RKO (cell line): ENCODE measurements at regions not wholly inside any gene's neighbourhood (a gene's known extent, or its start where the extent isn't known, plus 50 kb on each side); places are given as distances from the start of the nearest gene placed in this dataset.

Experiments used
- DNase-seq: peaks from one replicate; pipeline ENCODE4 v3.0.0-alpha.2; 2016; ENCODE audit warnings: low spot score

DNA sequence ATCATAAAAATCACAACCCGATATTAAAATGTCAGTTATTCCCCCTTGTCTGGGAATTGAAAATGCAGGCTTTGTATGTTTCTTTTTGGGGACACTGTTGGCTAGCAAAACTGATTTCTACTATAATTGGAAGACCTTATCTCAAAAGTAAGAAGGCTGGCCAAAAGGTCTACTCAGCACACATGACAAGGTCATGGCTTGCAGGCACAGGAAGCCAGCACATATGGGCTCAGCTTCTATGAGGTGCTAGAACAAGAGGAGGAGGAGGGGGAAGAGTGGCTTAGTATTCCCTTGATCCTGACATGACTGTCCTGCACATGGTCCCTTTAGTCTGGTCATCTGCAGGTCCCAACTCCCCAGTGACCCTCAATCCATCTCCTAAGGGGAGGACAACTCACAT lies 681.2 kb downstream of the SQOR start:
- DNase-seq, result no peak

DNA sequence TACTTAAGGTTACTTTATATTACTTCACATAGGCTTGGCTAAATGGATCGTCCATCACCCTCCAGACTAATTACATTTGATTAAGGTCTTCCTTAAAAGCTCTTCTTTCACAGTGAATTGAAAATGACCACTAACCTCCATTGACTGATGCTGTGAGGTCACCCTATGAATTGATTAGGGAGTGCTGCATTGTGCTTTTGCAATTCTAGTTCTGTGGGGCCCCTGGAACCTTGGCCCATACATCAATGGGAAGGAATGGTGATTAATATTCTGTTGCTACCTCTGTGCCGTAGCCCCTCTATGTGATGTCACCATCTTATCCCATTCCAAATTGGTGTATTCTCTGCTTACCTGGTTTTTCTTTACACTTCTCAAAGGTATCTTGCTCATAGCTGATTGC lies 682.2 kb downstream of the SQOR start:
- no peak for DNase-seq

DNA sequence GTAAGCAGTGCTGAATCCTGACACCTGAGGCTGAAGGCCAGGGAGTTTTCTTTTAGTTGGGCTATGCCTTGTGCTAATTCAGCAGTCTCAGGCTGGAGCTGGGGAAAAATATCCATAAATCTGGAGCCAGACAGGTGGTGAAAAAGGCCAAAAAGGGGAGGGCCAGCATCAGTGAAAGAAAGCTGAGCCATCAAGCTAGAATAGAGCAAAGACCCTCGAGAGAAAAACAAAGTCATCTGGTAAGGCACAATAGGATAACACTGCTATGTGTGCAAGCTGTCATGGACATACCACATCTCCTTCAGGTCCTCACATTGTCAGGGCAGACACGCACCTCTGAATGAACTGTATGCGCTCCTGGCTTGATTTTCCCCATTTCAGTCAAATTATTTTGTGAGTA lies 687.9 kb downstream of the SQOR start:
- no peak for DNase-seq

DNA sequence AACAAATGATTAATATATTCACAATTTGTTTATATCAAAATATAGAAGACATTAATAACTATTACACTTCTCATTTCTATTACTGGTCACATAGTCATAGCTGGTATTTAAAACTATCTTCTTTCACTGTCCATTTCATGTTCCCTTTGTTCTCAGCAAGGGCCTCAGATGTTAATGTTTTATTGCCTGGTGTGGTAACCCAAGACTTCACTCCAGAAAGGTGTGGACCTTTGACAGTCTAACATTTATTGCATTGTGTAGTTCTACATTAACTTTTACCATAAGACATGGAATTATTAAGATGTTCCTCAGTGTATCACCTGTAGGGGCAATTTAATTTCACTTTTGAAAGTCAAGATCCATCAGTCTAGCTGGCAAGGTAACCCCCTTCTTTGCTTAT lies 691.3 kb downstream of the SQOR start:
- no peak for DNase-seq

DNA sequence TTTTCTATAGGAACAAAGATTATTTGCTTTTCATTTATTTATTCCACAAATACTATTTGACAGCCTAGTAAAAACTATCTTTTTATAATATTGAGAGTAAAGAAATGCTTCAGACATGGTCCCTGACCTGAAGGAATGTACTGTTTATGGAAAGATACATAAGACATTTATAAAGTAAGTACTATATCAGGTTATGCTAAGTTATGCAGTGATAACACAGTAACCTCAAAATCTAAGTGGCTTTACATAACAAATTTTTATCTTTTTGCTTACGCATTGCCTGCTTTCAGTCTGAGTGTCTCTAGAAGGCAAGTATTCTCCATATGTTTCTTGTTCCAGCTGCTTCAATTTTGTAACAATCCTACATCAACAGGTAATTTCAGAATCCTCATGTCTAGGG lies 694.0 kb downstream of the SQOR start:
- no peak for DNase-seq

DNA sequence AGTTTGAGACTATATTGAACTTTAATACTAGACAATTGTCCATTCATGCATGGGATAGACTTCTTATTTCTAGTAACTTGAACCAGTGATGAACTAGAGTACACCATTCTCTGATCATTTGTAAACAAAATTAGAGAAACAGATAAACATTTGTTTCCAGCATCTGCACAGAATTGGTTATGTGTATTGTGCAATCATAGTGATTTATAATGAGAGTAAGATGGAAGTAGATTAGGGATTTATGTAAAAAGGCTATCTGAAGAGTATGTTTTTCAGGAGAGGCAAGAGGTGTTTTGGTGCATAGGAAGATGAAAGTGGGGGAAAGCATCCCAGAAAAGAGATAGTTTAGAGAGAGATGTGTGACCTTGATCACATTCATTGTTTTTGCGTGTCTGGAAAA lies 695.0 kb downstream of the SQOR start:
- no peak for DNase-seq

DNA sequence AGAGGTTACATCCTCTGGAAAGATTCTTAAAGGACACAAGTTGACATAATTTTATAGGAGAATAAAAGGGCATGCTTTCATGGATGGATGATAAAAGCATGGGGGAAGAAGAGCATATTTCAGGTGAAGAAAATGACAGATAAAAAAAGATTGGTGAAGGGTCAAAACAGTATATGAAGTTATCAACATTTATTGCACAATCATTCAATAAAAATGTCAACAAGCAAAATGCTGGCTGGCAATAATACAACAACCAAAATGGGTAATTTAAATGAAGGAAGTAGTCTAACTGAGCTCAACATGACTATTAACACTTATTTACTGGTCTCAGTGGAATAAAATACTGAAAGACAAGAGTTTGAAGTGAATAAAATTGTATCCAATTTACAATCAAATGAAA lies 696.7 kb downstream of the SQOR start:
- no peak for DNase-seq

DNA sequence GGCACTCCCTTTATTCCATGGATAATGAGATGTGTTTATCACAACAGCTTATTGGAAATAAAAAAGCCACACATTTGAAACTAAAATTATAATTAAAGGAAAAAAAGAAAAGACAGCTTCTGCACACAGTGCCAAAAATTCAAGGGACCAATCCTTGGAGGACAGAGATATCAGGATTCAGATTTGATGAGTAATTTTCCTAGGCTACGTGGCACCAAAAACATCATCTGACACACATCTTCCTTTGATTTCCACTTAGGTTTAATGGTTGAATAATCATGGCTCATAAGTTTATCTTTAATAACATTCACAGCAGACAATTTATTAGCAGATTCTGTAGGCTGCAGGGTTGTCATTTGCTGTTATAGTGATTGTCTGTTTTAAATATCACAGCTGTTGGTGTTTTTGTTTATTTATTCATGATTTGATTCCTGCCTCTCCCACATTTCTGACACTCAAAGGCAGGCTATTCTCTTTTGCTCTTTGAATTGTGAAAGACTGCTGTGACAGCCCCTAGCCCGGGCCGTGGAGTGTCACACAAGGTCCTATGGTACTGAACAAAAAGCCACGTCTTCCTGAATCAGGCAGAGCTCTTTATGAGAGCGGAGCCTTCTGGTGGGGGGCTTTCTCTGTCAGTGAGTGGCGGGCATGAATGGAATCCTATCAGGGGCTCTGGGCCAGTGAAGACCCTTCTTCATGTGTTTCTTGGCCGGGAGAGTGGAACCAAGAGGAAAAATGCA lies 708.5 kb downstream of the SQOR start:
- no peak for DNase-seq

DNA sequence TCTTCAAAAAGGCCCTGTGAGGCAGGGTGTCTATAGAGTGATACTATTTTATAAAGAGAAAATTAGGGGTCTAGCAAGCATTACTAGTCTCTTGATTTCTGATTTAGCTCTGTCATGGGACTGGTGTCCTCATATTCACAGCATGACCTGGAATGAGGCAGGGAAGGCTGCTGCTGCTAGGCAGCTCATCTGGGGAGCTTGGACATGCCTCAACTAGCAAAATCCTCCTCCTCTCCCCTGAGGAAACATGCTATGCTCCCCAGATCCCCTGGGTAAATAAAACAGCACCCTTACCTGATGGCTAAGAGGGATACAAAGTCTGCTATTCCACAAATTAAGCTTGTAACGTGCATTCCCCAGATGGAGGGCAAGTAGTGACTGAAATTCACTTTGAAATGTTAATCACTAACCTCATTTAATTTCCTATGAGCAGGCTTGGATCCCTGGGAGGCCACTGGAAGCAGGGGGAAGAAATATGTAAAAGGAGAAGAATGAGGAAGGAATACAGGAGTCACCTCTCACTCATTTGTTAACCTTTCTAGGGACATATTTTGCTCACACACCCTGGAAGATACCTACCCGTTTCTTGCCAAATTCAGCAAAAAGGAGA lies 709.4 kb downstream of the SQOR start:
- no peak for DNase-seq

DNA sequence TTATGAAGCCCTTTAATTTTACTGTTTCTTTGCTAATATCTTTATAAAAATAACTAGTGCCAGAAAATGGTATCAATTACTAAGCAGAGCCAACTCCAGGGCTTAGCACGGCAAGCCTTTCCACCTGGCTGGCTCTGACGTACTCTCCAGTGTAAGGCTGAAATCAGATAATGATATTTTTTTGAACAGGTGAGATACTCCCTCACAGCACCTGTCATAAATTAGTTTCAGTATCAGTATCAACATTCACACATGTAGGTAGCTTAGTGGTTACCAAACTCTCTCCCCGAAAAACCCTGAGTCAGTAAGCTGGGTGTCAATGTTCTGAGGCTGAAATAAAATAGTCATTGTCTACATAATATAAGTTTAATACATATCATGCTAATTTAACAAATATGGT lies 710.1 kb downstream of the SQOR start:
- DNase-seq, result no peak

DNA sequence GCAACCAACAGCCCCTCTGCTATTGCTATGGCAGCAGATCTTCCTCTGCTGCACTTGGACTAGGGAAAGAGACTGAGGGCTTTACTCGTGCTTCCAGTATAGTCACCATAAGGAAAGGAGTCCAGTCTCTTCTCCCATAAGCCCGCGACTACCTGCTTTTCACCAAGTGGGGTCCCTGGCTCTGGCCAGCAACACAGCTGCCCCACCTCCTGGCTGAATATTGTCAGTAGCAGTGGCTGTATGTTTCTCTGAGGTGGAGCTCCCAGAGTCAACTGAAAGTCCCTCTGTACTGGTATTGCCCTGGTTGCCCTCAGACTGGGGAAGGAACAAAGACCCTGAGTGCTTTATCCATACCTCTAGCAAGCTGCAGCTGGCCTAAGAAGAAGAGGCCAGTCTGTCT lies 719.6 kb downstream of the SQOR start:
- no peak for DNase-seq

DNA sequence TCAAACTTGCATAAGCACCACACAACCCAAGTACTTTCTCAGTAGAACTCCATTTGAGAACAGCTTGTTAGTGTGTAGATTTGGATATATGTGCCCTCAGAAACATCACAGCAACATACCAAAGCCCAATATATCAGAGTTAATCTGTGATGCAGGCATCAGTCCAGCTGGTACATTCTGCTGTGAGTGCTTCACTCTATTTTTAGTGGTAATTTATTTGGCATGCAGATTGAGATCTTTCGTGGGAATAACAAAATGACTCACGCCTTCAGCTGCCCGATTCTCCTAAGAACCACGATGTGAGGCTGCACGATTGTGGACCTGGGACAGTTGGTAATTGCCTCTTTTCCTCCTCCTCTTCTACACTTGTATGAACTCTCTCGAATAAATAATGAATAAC lies 730.7 kb downstream of the SQOR start:
- no peak for DNase-seq

DNA sequence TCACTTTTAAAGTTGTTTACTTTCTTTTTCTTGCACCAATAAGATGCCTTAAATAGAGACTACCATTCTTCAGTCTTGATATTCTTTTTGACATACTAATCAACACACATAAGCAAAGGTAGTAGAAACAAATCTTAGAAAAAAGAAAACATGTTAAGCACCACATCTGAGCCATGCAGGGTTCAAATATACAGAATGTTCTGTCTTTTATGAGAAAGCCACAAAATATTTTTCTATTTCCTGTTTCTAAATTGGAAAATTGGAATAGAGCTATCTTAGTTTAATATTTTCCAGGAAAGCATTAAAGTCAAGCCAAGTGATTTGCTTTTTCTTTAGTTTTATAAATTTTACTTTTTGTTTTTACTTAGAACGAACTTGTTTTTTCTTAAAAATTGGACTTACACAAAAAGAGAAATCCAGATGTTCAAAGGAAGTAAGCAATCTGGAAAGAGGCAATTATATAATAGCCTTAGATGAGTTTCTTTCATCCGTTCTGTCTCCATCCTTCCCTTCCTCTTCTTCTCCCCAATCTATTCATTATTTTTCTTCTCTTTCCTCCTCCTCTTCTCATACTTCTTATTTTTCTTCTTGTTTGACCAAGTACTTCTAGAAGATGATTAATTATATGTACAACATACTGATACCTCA lies 731.7 kb downstream of the SQOR start:
- no peak for DNase-seq

DNA sequence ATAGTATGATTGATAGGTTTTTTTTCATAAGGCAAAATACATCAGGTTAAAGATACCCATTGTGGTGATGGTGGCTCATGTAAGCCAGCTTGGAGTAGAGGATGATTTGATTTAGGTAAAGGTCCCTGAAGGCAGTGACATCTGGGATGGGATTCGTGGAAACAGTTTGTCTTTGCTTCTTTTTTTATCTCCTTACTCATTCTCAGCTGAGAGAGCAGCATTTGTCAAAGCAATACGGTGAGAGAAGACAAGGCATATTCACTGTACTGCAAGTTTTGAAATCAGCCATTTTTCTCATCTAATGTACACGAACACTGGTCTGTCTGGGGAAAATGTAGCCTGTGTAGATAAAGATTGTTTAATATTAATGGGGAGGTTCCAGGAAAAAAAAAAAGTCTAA lies 749.1 kb downstream of the SQOR start:
- DNase-seq, result no peak

DNA sequence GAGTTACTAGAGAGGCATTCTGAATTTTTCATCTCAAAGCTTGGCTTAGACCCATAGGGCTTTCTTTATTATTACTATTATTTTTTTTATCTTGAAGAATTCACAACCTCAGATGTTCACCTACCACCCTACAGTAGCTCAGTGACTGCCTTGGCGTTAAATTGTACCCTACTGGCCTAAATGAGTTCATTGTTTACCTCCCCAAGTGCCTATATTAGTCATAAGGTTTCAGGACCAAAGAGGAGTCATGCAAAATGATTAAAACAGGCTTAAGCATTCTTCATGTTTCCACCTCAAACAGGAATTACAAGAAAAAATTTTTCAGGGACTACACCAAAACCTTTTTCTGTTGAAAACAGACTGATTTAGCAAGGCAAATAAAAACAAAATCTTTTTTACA lies 751.5 kb downstream of the SQOR start:
- no peak for DNase-seq

DNA sequence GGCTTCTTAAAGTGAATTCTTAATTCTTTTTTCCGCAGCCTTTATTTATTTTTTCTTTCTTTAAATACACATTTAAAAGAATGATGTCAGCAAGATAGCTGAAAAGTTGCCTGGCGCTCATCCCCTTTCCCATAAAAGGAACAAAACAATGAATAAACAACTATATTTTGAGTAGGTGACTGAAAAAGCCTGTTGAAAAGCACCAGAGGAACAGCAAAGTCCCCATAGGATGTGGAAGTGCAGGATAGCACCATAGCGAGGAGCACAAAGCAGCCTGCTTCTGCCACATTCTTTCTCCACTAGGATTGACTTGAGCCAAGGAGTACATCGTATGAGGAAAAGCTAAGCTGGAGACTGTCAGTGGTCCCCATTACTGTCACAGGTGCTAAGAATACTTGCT lies 754.9 kb downstream of the SQOR start:
- DNase-seq, result no peak

DNA sequence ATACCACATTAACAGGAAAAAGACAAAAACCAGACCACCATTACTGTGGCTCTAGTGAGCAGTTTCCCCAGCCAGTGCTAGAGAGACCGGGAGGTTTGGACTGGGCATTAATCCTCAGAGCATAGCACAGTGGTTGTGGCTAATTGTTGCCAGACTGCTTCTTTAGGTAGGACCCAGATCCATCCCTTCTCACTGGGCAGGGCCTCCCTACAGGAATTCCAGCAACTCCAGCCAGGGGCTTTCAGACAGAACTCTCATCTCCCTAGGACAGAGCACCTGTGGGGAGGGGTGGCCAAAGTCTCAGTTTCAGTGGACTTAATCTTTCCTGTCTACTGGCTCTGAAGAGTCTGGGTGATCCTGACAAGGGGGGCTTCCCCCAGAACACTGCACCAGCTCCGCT lies 759.6 kb downstream of the SQOR start:
- DNase-seq, result no peak

DNA sequence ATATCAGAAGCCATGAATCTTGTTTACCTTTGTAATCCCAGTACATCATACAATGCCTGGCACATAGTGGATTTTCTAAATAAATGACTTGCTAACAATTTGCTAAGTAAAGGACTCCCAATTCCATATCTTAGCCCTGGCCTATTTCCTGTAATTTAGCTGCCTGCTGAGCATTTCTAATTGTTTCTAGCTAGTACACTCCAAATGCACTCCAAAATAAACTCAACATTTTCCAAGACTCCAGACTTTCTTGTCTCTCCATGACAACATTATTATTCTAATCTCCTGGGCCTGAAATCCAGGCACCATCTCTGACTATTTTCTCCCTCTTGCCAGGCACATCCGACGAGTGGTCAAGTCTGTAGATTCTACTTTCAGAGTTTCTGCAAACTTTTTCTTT lies 773.5 kb downstream of the SQOR start:
- no peak for DNase-seq

DNA sequence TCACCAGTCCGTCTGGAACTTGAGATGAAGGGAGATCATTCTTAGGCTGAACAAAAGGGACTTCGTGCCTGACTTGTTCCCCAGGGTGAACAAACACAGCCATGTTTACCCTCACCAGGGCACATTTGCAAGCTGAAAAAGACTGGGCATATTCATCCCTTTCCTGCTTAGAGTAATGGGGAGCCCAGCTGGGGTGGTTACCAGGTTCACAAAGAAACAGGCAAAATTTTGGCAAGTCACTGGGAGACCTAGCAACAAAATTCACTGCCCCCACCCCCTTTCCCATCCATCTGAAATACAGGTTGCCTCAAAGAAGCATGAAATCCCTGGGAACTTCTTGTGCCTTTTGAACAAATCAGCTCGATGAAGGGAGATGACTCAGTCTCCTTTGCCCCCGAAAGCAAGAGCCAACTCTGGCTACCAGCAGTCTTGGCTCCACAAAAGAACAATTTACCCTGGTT lies 775.0 kb downstream of the SQOR start:
- no peak for DNase-seq

DNA sequence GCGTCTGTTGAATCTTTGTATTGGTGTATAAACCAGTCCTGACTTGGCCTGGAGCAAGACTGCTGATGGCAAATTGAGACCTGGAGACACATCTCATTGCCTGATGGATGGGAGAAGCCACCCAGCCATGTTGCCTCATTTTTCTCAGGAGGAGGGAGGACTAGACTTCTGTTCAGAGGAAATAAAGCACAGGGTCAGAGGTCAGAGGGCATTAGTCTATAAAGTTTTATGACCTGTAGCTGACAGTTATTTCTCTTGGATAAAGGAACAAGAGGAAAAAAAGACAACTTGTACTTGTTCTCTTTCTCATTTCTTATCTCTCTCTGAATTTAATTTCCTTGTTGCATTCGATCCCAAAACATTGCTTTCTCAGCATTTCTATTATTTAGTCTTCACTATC lies 775.9 kb downstream of the SQOR start:
- DNase-seq, result no peak

DNA sequence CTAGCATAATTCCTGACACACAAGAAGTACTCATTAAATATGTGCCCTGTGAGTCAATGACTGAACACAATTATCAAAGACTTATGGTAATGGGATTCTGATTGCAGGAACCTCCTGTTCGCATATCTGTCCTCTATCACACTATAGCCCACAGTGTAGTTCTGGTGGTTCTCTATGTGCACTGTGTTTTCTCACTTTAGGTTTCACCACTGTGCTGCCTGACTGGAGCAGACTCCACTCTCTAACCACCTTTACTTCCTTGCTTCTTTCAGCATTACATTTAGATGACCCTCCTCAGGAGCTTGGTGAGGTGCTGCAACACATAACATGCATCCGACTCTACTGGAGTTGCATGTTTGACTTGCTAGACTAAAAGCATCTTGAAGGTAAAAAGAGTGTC lies 777.1 kb downstream of the SQOR start:
- DNase-seq, result no peak

DNA sequence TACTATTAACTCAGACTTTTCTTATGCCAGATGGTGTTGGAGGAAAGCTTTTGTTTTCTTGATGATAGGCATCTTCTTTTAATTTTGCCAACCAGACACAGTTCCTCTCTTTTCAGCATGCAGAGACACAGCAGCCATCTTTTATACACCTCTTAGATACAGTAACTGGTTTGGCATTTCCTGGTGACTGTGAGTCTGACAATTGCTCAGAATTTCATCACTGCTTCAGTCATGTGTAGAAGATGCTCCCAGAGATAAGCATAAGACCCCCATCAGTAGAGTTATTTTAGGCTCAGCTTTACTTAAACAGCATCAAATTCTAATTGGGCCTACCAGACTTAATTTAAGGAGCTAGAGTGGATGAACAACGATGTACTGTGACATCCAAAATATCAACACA lies 779.0 kb downstream of the SQOR start:
- peak; percentile 11 for DNase-seq

DNA sequence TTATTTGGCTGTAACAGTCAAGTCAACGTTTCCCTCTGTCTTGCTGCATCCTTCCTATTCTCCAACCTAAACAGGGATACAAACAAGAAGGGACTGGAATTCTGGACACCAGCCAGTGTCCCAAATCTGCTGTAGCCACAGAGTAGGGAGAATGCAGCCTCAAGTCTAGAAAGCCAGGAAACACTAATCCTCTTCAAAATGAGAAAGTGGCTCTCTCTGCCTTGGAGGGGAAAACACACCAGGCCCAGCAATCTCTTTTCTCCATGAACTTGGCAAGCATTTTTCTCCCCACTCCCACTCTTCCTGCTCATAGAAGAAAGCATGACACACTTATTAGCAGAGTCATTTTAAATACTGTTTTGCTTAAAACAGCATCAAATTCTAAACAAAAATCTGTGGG lies 781.7 kb downstream of the SQOR start:
- DNase-seq, result no peak

DNA sequence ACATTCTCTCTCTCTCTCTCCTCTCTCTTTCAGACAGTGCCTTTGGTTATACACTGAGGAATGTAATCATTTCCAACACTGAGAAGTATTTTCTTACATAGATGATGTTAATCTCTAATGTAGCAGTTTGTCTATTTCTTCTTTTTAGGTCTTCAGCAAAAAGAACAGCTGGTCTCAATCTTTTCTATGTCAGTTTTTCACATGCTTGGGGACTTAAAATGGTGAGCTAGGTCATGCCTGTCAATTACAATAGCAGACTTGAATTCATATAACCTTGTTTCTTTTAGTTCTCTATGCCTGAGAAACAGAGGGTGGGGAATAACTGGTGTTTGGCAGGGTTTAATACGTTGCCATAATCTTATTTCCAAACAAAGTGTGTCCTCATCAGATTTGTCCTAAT lies 786.2 kb downstream of the SQOR start:
- DNase-seq, result no peak
